HCT116 (cell line): ENCODE measurements at regions not wholly inside any gene's neighbourhood (a gene's known extent, or its start where the extent isn't known, plus 50 kb on each side); places are given as distances from the start of the nearest gene placed in this dataset.

Source experiments
- ATAC-seq: fragments of 200-7000 bp; cut with Tn5 transposase; 2 replicates; pipeline ENCODE4 v1.9.1; 2020; ENCODE audit warnings: mild to moderate bottlenecking, moderate library complexity
- BruUV-seq: library from RNA; stranded (reverse); fragments of 400-500 nt; replicated peaks from 2 replicates; lab custom pipeline; 2021; lab: Mats Ljungman, UMichigan
- CTCF ChIA-PET: fragments of 300-600 bp; sonication (Branson Sonifier 250); formaldehyde crosslinking; loops from one replicate; lab custom pipeline; 2021; ENCODE audit warnings: antibody characterized with exemption; lab: Charles Lee
- POLR2A ChIA-PET: fragments of 300-600, 350-600 bp; sonication (Branson Sonifier 250); formaldehyde crosslinking; loops from one replicate; lab custom pipeline; 2021; ENCODE audit warnings: antibody characterized with exemption; lab: Charles Lee
- RAD21 ChIA-PET, 2 experiments: fragments of 300-600 bp; sonication (Branson Sonifier 250); formaldehyde crosslinking; loops; one replicate each; lab custom pipeline; 2023; ENCODE audit warnings: low total read pairs in 2 of 2; ENCODE audit not compliant: uncharacterized antibody in 2 of 2, unreplicated experiment in 2 of 2, low non-redundant PET in 1 of 2; lab: Charles Lee
- DNase-seq: peaks from one replicate; pipeline ENCODE4 v3.0.0-alpha.2; 2010; ENCODE audit warnings: low read depth, low spot score
- H2AFZ ChIP-seq: fragments of 200-600 bp; shearing (Covaris generic), sonication (generic); 2 replicates; pipeline ENCODE4 v1.6.1; 2017; ENCODE audit warnings: low read depth, mixed run types, mixed read lengths, antibody characterized with exemption, low read length; ENCODE audit not compliant: poor library complexity, severe bottlenecking
- H3K27ac ChIP-seq: 2 replicates; pipeline ENCODE4 v1.5.1; 2012; ENCODE audit warnings: low read depth, low read length
- H3K27me3 ChIP-seq: fragments of 200-600 bp; sonication (generic); 2 replicates; pipeline ENCODE4 v1.6.1; 2016; ENCODE audit warnings: mixed run types, low read length, mixed read lengths; ENCODE audit not compliant: insufficient read depth
- H3K36me3 ChIP-seq, 2 experiments: fragments of 200-500 bp in 1 of 2; fragments of 200-600 bp in 1 of 2; sonication (Bioruptor generic) in 1 of 2; sonication (generic) in 1 of 2; 2 replicates each; pipeline versions ENCODE4 v1.5.1 to v1.6.1; 2014 to 2016; ENCODE audit warnings: low read length in 2 of 2, inconsistent platforms in 1 of 2, mixed read lengths in 1 of 2, mixed run types in 1 of 2; ENCODE audit not compliant: insufficient read depth in 2 of 2, control insufficient read depth in 1 of 2
- H3K4me1 ChIP-seq, 2 experiments: fragments of 200-600 bp in 1 of 2; sonication (generic) in 1 of 2; 2 replicates each; pipeline versions ENCODE4 v1.5.1 to v1.6.1; 2012 to 2017; ENCODE audit warnings: low read length in 2 of 2, inconsistent platforms in 1 of 2, mild to moderate bottlenecking in 1 of 2, mixed read lengths in 1 of 2, mixed run types in 1 of 2, moderate library complexity in 1 of 2; ENCODE audit not compliant: insufficient read depth in 2 of 2, control insufficient read depth in 1 of 2
- H3K4me2 ChIP-seq: fragments of 200-600 bp; sonication (generic); 2 replicates; pipeline ENCODE4 v1.6.1; 2017; ENCODE audit warnings: mixed run types, low read length, mixed read lengths
- H3K4me3 ChIP-seq, 2 experiments: fragments of 200-600 bp in 1 of 2; sonication (generic) in 1 of 2; replicated peaks in 1 of 2; 2 replicates each; pipeline ENCODE4 v1.5.1; 2011 to 2016; ENCODE audit warnings: low read length in 2 of 2, control low read depth in 1 of 2, low read depth in 1 of 2, mild to moderate bottlenecking in 1 of 2, mixed read lengths in 1 of 2, mixed run types in 1 of 2
- H3K79me2 ChIP-seq: fragments of 200-600 bp; sonication (generic); 2 replicates; pipeline ENCODE4 v1.6.1; 2017; ENCODE audit warnings: mild to moderate bottlenecking, mixed run types, low read length, moderate library complexity, mixed read lengths; ENCODE audit not compliant: insufficient read depth
- H3K9ac ChIP-seq: fragments of 200-600 bp; sonication (generic); 2 replicates; pipeline ENCODE4 v1.6.1; 2016; ENCODE audit warnings: low read length, mixed read lengths
- H3K9me2 ChIP-seq: fragments of 200-600 bp; sonication (generic), shearing (Covaris generic); 2 replicates; pipeline ENCODE4 v1.6.1; 2017; ENCODE audit warnings: mixed run types, mild to moderate bottlenecking, moderate library complexity; ENCODE audit not compliant: insufficient read depth
- H3K9me3 ChIP-seq, 2 experiments: fragments of 200-500 bp in 1 of 2; fragments of 200-600 bp in 1 of 2; sonication (Bioruptor generic) in 1 of 2; sonication (generic) in 1 of 2; 2 replicates each; pipeline ENCODE4 v1.6.1; 2014 to 2017; ENCODE audit warnings: low read length in 2 of 2, mixed read lengths in 2 of 2, inconsistent platforms in 1 of 2, low read depth in 1 of 2, mild to moderate bottlenecking in 1 of 2, mixed run types in 1 of 2, moderate library complexity in 1 of 2; ENCODE audit not compliant: control insufficient read depth in 1 of 2, insufficient read depth in 1 of 2
- H4K20me1 ChIP-seq: fragments of 200-600 bp; sonication (generic), shearing (Covaris generic); 2 replicates; pipeline ENCODE4 v1.6.1; 2017; ENCODE audit warnings: mixed run types, mild to moderate bottlenecking, moderate library complexity; ENCODE audit not compliant: insufficient read depth
- CTCF ChIP-seq, 3 experiments: fragments of 200-600 bp in 1 of 3; sonication (generic) in 1 of 3; IDR thresholded peaks in 2 of 3; conservative IDR thresholded peaks in 1 of 3; 2 replicates each; pipeline ENCODE4 v1.5.1; 2012 to 2017; ENCODE audit warnings: low read depth in 2 of 3, low read length in 2 of 3, antibody characterized with exemption in 1 of 3, borderline replicate concordance in 1 of 3, control low read depth in 1 of 3, mild to moderate bottlenecking in 1 of 3, mixed read lengths in 1 of 3, mixed run types in 1 of 3, moderate library complexity in 1 of 3; ENCODE audit not compliant: insufficient read depth in 1 of 3
- EGR1 ChIP-seq: IDR thresholded peaks from 2 replicates; pipeline ENCODE4 v1.6.1; 2012; ENCODE audit warnings: low read depth
- FOSL1 ChIP-seq: IDR thresholded peaks from 2 replicates; pipeline ENCODE4 v1.6.1; 2012; ENCODE audit warnings: low read depth
- POLR2A ChIP-seq: IDR thresholded peaks from 2 replicates; pipeline ENCODE4 v1.7.0; 2011; ENCODE audit warnings: borderline replicate concordance; ENCODE audit not compliant: insufficient read depth, insufficient read length; ENCODE audit errors: extremely low read depth
- SP1 ChIP-seq: IDR thresholded peaks from 2 replicates; pipeline ENCODE4 v1.6.1; 2012; ENCODE audit warnings: low read depth
- ZBTB33 ChIP-seq: IDR thresholded peaks from 2 replicates; pipeline ENCODE4 v1.6.1; 2011; ENCODE audit warnings: mild to moderate bottlenecking, low read length, moderate library complexity; ENCODE audit not compliant: insufficient replicate concordance; ENCODE audit errors: extremely low read depth
- intact Hi-C: fragments of 100-400 bp; cut with micrococcal nuclease; formaldehyde crosslinking; loops from 2 replicates; pipeline ENCODE4 v1.10.0; 2022

- RAD21 ChIA-PET, result no interaction called here
- peaks cover 16% of the 10 kb centered on the region for H3K27me3 ChIP-seq
- no peaks in the 10 kb centered on the region for H3K79me2 ChIP-seq
- POLR2A ChIA-PET, result no interaction called here
- TF ChIP-seq ZBTB33, result no peak
- TF ChIP-seq SP1, result no peak
- TF ChIP-seq POLR2A, result no peak
- TF ChIP-seq FOSL1, result no peak
- TF ChIP-seq EGR1, result no peak
- no peak for TF ChIP-seq CTCF (IDR thresholded peaks at IDR 0.05 in 2 of 3, conservative IDR thresholded peaks at IDR 0.05 in 1 of 3; ENCODE audit: borderline replicate concordance in 1 of 3, insufficient read depth in 1 of 3, low read depth in 2 of 3, low read length in 2 of 3)
- H3K9me2 ChIP-seq, result no peaks in the 10 kb centered on the region
- ATAC-seq (no peak), DNase-seq (no peak)
- no peaks in the 10 kb centered on the region for H4K20me1 ChIP-seq
- no peak overlapping the region for H3K4me2 ChIP-seq
- no peaks in the 10 kb centered on the region for H3K4me1 ChIP-seq
- intact Hi-C loops, result no loop called here
- H3K9me3 ChIP-seq, result no peaks in the 10 kb centered on the region
- no TSS peak for BruUV-seq
- no peak overlapping the region for H3K27ac ChIP-seq
- no peaks in the 10 kb centered on the region for H3K36me3 ChIP-seq
- CTCF ChIA-PET, result interaction anchor here (1.1 to 2.8 kb wide), 2 partner anchors 27 to 407 kb away, joined by 4 to 11 read pairs; no protein-coding TSS in a partner anchor
- H3K4me3 ChIP-seq, result no peak overlapping the region
- H2AFZ ChIP-seq, result no peak overlapping the region
- no peak overlapping the region for H3K9ac ChIP-seq
Measured at GRCh38 chrX:110440016-110440805, 81.6 kb downstream of the RTL9 start.
